Caco-2 (cell line): ENCODE measurements at regions not wholly inside any gene's neighbourhood (a gene's known extent, or its start where the extent isn't known, plus 50 kb on each side); places are given as distances from the start of the nearest gene placed in this dataset.

Source experiments
- BruUV-seq: library from RNA; stranded (reverse); fragments of 400-500 nt; replicated peaks from 2 replicates; lab custom pipeline; 2021; lab: Mats Ljungman, UMichigan
- CTCF ChIA-PET: fragments of 300-600 bp; sonication (Branson Sonifier 250); formaldehyde crosslinking; loops from one replicate; lab custom pipeline; 2022; ENCODE audit warnings: antibody characterized with exemption; lab: Charles Lee
- POLR2A ChIA-PET: fragments of 300-600 bp; sonication (Branson Sonifier 250); formaldehyde crosslinking; loops from one replicate; lab custom pipeline; 2022; ENCODE audit warnings: antibody characterized with exemption; lab: Charles Lee
- DNase-seq, 2 experiments: peaks; one replicate each; pipeline versions ENCODE4 v3.0.0 to v3.0.0-alpha.2; 2020 to 2022
- H3K27me3 ChIP-seq: replicated peaks from 2 replicates; pipeline ENCODE4 v1.6.0; 2011; ENCODE audit warnings: low read length; ENCODE audit not compliant: control insufficient read depth, insufficient read depth
- H3K36me3 ChIP-seq: 2 replicates; pipeline ENCODE4 v1.5.1; 2011; ENCODE audit warnings: low read length; ENCODE audit not compliant: control insufficient read depth, insufficient read depth
- H3K4me1 ChIP-seq: fragments of 250-450 bp; sonication (Bioruptor Pico); 2 replicates; pipeline ENCODE4 v1.5.1; 2020; ENCODE audit warnings: mild to moderate bottlenecking
- H3K4me3 ChIP-seq: 2 replicates; pipeline ENCODE4 v1.5.1; 2011; ENCODE audit warnings: low read depth, mild to moderate bottlenecking, control low read depth, low read length
- H3K9me3 ChIP-seq: fragments of 250-450 bp; sonication (Bioruptor Pico); 2 replicates; pipeline ENCODE4 v1.5.1; 2020; ENCODE audit warnings: mild to moderate bottlenecking, moderate library complexity
- H3K27ac Mint-ChIP-seq: one replicate; pipeline ENCODE4 v1.8.0; 2022; ENCODE audit warnings: mixed read lengths; ENCODE audit not compliant: unreplicated experiment
- H3K27me3 Mint-ChIP-seq: one replicate; pipeline ENCODE4 v1.8.0; 2022; ENCODE audit warnings: mixed read lengths; ENCODE audit not compliant: insufficient read depth, unreplicated experiment
- H3K36me3 Mint-ChIP-seq: one replicate; pipeline ENCODE4 v1.8.0; 2022; ENCODE audit warnings: mild to moderate bottlenecking, mixed read lengths; ENCODE audit not compliant: insufficient read depth, unreplicated experiment
- H3K4me1 Mint-ChIP-seq: one replicate; pipeline ENCODE4 v1.8.0; 2022; ENCODE audit warnings: low read depth, mixed read lengths; ENCODE audit not compliant: unreplicated experiment
- H3K4me3 Mint-ChIP-seq: one replicate; pipeline ENCODE4 v1.8.0; 2022; ENCODE audit warnings: mild to moderate bottlenecking, moderate library complexity, mixed read lengths; ENCODE audit not compliant: unreplicated experiment
- H3K9me3 Mint-ChIP-seq: one replicate; pipeline ENCODE4 v1.8.0; 2022; ENCODE audit warnings: mixed read lengths; ENCODE audit not compliant: unreplicated experiment
- intact Hi-C: fragments of 100-400 bp; cut with micrococcal nuclease; formaldehyde crosslinking; loops from one replicate; pipeline ENCODE4 v1.10.0; 2022; ENCODE audit not compliant: unreplicated experiment
- TF ChIP-seq, protein P1 (sequence below), 2 experiments: fragments of 200-600 bp in 1 of 2; IDR thresholded peaks; 1 replicate in 1 of 2; 2 replicates in 1 of 2; pipeline versions ENCODE4 v1.5.1 to v1.8.0; 2011 to 2022; ENCODE audit warnings: antibody characterized with exemption in 1 of 2, control low read depth in 1 of 2, inconsistent platforms in 1 of 2, low read depth in 1 of 2, low read length in 1 of 2, mild to moderate bottlenecking in 1 of 2, moderate library complexity in 1 of 2; ENCODE audit not compliant: insufficient read depth in 1 of 2, severe bottlenecking in 1 of 2, unreplicated experiment in 1 of 2

DNA sequence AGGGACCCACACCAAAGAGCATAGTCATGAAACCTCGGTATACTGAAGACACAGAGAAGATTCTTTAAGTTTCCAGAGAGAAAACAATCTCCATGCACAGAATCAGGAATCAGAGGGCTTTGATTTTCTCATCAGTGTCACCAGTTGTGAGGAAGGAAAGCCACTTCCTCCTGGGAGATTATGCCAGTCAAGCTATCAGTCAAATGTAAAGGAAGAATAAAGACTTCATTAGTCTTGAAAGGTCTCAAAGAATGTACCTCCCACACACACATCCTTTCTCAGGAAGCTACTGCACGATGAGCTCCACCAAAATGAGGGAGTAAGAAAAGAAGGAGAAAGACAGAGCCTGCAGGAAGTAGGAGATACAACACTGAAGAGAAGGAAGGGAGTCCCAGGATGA is 486.3 kb downstream of the SHQ1 start:
- no peak overlapping the region for H3K27ac Mint-ChIP-seq
- Histone ChIP-seq H3K4me1 (no peaks in the 10 kb centered on the region), H3K9me3 (no peaks in the 10 kb centered on the region), H3K27me3 (no peaks in the 10 kb centered on the region), H3K36me3 (no peaks in the 10 kb centered on the region), H3K4me3 (no peak overlapping the region)
- no peaks in the 10 kb centered on the region for H3K27me3 Mint-ChIP-seq
- H3K4me1 Mint-ChIP-seq: no peaks in the 10 kb centered on the region
- H3K36me3 Mint-ChIP-seq: no peaks in the 10 kb centered on the region
- ChIA-PET POLR2A (no interaction called here), CTCF (no interaction called here)
- no peaks in the 10 kb centered on the region for H3K9me3 Mint-ChIP-seq
- no TSS peak for BruUV-seq
- TF ChIP-seq, protein P1, sequence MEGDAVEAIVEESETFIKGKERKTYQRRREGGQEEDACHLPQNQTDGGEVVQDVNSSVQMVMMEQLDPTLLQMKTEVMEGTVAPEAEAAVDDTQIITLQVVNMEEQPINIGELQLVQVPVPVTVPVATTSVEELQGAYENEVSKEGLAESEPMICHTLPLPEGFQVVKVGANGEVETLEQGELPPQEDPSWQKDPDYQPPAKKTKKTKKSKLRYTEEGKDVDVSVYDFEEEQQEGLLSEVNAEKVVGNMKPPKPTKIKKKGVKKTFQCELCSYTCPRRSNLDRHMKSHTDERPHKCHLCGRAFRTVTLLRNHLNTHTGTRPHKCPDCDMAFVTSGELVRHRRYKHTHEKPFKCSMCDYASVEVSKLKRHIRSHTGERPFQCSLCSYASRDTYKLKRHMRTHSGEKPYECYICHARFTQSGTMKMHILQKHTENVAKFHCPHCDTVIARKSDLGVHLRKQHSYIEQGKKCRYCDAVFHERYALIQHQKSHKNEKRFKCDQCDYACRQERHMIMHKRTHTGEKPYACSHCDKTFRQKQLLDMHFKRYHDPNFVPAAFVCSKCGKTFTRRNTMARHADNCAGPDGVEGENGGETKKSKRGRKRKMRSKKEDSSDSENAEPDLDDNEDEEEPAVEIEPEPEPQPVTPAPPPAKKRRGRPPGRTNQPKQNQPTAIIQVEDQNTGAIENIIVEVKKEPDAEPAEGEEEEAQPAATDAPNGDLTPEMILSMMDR (IDR thresholded peaks at IDR 0.05; ENCODE audit: insufficient read depth in 1 of 2, low read depth in 1 of 2, low read length in 1 of 2, severe bottlenecking in 1 of 2, unreplicated experiment in 1 of 2): no peak
- no peak for DNase-seq
- H3K4me3 Mint-ChIP-seq: no peak overlapping the region
- intact Hi-C loops: no loop called here

DNA sequence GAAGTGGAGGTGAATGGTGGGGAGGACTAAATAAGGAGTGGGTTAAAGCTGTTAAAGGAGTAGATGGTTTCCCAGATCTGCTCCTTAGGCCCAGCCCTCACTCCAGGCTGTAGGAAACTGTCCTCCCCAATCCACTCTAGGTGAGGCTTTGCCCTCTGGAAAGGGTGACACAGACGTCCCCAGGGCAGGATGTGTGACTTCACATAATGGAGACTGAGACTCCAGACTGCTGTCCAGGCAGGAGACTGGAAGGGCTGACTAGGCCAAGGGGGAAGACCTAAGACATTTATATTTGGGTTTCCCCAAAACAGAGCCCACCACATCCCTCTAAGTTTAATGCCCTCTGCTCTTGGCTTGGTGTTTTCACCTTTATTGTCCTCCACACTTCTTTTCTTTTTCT is 488.5 kb downstream of the SHQ1 start:
- Histone ChIP-seq H3K36me3 (no peaks in the 10 kb centered on the region), H3K9me3 (no peaks in the 10 kb centered on the region), H3K27me3 (no peaks in the 10 kb centered on the region), H3K4me3 (no peak overlapping the region), H3K4me1 (no peaks in the 10 kb centered on the region)
- Mint-ChIP-seq H3K36me3 (no peaks in the 10 kb centered on the region), H3K9me3 (no peaks in the 10 kb centered on the region), H3K27ac (no peak overlapping the region), H3K27me3 (no peaks in the 10 kb centered on the region), H3K4me3 (no peak overlapping the region), H3K4me1 (no peaks in the 10 kb centered on the region)
- TF ChIP-seq, protein P1 (IDR thresholded peaks at IDR 0.05; ENCODE audit: insufficient read depth in 1 of 2, low read depth in 1 of 2, low read length in 1 of 2, severe bottlenecking in 1 of 2, unreplicated experiment in 1 of 2): no peak
- DNase-seq: no peak
- BruUV-seq: no TSS peak
- POLR2A ChIA-PET: no interaction called here
- intact Hi-C loops: no loop called here
- CTCF ChIA-PET: no interaction called here

DNA sequence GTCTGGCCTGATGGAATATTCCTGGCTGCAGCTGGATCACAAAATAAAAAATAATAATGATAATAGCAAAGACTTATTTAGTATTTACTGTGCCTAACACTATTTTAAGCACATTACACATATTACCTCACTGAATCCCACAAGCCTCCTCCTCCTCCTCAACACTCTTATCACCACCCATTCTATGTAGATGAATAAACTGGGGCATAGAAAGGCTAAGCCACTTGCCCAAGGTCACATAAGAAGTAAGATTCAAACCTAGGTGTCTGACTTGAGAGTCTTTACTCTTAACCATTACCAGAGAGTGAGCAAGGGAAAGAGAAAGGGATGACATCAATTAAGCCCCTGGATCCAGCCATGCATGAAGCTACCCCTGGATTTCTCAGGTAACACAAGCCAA is 493.1 kb downstream of the SHQ1 start:
- no peak overlapping the region for H3K4me3 ChIP-seq
- Mint-ChIP-seq H3K4me3 (no peak overlapping the region), H3K9me3 (no peaks in the 10 kb centered on the region), H3K4me1 (peaks cover 7% of the 10 kb centered on the region), H3K27ac (no peak overlapping the region), H3K36me3 (no peaks in the 10 kb centered on the region), H3K27me3 (no peaks in the 10 kb centered on the region)
- TF ChIP-seq, protein P1 (IDR thresholded peaks at IDR 0.05; ENCODE audit: insufficient read depth in 1 of 2, low read depth in 1 of 2, low read length in 1 of 2, severe bottlenecking in 1 of 2, unreplicated experiment in 1 of 2): no peak
- ChIA-PET POLR2A (no interaction called here), CTCF (no interaction called here)
- H3K36me3 ChIP-seq: no peaks in the 10 kb centered on the region
- H3K27me3 ChIP-seq: no peaks in the 10 kb centered on the region
- no TSS peak for BruUV-seq
- peaks cover 11% of the 10 kb centered on the region for H3K4me1 ChIP-seq
- intact Hi-C loops: no loop called here
- H3K9me3 ChIP-seq: no peaks in the 10 kb centered on the region
- DNase-seq: no peak
